ENCODE measurements at regions not wholly inside any gene's neighbourhood (a gene's known extent, or its start where the extent isn't known, plus 50 kb on each side); places are given as distances from the start of the nearest gene placed in this dataset.

DNA sequence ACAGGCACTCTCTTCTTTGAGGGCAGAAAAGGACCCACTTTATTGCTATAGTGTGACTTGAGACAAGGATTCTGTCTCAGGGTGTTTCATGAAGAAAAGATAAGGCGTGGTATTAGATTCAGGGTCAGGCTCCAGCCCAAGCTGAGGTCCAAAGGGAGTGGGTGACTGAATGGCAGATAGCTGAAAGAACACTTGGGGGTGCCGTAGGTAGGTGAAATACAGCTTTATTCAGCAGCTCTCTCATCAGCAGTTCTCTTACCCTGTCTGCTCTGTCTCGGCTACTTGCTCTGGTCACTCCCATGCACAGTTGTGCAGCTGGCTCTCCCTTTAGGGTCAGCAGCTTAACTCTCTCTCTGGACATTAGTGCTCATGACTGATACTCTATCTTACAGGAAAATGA, 379.9 kb downstream of the LPIN1 start:
- DNase-seq, result no peak

DNA sequence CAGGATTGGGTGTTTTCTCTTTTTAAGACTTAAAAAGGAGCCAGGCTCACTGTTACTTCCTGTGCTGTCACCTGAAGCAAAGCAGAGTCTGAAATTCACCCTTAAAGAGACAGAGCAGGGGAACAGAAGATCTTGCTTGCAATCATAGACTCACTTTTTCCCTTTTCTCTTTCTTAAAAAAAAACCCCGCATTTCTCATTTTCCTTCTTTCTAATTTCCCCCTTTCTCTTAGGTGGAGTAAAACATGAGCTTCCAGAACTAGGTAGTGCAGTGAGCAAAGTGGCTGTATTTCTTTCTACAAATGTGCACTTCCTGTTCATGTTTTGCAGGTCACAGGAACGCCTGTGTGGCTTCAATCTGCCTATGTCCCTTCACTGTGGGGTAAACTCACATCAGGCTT, 381.2 kb downstream of the LPIN1 start:
- DNase-seq, result no peak

DNA sequence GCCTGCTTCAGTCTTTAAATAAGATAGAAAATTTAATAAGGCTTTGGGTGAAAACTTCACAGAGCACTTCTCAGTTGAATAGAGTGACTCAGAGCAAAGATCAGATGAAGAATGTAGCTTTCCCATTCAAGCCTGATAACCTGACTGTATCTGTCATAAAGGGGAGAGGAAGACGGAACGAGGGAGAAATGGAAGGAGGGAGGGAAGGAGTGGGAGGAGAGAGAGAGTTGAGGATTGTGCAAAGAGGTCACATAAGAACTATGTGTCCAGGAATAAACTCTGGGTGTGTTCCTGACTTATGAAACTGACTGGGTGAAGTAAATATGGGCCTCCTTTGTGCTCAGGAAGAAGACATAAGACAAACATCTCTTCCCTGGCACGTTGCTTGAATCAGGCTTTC, 385.5 kb downstream of the LPIN1 start:
- DNase-seq, result no peak

DNA sequence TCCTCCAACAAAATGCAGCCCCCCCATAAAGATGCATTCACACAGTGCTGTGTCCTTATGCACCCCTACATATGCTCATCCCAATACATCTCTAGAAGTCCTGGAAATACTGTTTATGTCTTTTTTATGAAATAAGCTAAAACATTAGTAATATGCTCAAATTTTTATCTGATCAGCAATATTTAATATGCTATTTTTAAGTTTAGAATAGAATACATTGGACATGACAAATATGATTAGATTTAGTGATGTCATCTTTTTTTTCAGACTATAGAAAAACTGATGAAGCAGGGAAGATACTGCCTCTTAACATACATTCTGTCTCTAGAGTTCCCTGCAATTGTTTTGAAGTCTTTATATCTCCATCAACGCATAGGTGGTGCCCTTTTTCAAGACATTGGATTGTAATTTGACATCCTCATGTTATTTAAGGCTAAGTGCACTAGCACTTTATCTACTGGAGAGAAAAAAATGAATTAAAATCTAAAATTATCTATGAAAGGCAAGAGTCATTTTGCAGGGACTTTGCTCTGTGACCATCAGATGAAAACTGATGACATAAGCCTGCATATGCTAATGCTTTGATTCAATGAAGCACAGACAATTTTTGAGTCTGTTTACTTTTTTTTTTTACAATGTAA, 395.3 kb downstream of the LPIN1 start:
- DNase-seq, result no peak

DNA sequence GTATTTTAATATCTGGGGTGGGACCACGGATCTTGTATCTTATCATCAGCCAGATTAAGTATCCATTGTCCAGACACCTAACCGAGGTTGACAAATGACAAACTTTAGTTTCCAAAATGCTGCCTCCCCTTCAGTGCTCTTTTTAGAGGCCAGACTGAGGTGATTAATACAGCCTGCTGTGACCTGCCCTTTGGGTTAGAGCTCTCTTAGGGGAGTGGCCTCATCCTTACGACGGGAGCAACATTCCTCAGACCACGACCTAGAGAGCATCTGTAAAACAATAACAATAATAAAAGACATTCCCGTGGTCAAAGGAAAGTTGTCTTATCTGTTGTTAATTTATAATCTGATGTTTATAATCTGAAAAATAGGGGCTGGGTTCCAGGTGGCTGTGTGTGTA, 405.3 kb downstream of the LPIN1 start:
- DNase-seq, result no peak

DNA sequence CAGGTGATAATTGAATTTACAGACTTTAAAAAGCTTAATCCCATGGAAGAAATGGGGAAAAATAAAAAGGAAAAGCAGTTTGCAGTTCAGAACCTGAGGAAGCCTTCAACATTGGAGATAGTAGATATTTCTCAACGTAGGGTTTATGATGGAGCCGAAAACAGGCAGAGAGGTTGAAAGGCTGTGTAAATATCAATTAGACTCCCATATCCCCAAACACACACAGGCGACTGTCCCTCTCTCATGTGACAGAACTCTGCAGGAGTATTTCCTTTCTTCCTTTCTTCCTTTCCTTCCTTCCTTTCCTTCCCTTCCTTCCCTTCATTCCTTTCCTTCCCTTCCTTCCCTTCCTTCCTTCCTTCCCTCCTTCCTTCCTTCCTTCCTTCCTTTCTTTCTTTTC, 406.5 kb downstream of the LPIN1 start:
- no peak for DNase-seq

DNA sequence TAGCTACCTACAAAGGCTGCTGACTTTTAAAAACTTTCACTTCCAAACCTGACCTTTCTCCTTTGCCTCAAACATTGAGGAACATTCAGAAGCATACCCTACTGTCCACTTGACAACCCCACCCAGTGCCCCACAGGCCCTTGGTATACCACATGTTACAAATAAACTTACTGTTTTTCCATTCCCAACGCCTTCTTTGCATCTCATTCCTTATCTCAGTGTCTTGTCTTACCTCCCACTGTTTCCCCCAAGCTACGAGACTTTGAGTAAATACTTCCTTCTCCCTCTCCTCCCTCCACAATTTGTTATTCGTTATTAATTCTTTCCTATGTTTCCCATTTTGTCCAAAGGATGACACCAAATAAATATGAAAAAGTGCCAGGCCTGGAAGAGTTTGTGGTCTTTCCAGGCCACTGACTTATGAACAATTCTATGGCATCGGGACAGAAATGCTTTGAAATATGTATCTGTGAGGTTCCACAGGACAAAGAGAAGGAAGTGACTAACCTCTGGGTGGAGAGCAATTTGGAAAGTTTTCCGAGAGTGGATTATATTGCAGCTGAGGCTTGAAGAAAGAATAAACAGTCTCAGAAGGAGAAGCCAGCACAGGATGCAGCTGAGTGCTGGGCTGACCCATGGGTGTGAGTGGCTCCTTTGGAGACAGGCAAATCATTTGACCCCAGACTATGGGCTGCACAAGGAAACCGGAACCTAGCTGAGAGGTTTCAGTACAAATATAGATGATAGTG, 409.0 kb downstream of the LPIN1 start:
- peak; percentile 49 for DNase-seq

DNA sequence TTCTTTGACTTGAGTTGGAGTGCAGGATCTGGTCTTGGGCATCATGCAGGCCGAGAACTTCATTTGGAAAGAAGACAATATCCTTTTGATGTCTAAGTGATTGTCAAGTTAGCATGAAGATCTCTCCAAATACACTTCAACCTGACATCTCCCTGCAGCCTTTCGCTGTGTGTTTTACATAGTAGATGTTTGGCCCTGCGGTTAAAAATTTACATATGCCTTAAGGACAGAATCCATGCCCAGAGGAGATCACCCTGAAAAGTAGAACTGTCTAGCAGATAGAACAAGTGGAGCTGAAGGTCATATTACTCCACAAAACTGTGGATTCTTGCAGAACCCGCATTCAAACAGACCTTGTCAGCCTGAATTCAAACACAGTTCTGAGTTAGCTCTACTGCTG, 409.9 kb downstream of the LPIN1 start:
- no peak for DNase-seq

DNA sequence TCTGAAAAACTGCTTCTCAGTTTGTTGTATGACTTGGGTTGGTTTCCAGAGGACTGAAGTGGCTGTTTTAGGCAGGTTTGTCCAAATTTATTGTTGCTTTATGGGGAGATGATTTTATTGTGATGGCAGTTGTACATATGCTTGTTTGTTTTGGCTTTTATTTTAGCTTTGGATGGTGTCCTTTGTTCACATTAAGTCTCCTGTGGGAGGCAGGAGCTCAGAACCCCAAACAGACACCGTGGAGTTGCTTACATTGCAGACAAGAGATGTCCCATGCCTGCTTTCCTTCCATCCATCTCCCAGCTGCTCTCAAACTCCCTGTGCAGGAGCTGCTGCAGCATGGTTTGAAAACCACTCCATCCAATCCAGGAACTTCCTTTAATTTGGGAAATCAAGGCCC, 414.7 kb downstream of the LPIN1 start:
- no peak for DNase-seq

DNA sequence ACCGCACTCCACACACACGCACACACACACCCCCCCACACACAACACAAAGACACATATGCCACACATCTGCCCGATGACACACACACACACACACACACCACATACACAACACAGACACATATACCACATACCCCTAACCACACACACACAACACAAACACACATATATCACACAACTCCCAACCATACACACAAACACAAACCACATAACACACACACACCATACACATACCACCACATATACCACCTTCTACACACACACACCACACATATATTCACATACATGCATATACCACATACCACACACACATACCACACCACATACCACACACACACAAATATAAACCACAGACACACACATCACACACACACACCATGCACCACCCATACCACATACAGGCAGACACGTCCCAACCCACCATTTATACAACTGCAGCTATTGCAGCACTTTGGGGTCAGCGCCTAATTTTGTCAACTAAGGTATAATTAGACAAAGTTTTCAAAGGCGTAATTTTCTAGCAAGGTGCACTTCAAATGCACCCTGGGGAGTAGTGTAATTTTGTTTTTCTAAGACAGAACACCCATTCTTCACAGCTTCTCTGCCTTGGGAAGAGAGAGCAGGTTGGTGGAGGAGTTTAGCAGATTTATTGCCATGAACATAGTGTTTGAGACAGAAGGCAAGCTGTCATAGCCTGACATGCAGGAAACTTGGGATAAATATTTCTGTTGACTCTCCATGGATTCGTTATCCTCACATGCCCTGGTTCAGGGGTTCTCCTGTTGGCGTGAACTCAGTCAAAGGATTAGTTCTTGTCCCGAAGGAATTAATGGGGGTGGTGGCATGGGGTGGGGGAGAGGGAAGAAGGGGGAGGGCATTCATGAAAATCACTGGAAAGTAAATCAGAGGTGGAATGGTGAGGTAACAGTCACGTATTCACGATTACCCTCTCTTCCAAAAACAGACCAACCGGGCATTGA, 416.1 kb downstream of the LPIN1 start:
- no peak for DNase-seq

DNA sequence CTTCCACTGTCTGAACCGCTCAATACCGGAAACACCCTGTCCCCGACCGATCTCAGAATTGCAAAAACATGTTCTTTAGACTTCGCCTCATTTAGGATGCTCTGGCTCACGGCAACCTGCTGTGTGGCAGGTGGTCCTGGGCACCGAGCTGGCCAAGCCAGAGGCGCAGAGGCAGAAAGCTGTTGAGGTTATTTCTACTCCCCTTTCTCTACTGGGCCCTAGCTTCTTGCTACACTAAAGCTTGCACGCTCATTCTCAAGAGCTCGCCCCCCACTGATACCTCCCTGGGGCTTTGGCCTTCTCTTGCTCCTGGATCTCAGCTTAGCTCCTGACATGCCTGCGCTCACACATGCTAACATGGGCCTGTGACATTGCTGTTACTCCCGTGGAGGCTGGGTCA, 417.4 kb downstream of the LPIN1 start:
- no peak for DNase-seq

DNA sequence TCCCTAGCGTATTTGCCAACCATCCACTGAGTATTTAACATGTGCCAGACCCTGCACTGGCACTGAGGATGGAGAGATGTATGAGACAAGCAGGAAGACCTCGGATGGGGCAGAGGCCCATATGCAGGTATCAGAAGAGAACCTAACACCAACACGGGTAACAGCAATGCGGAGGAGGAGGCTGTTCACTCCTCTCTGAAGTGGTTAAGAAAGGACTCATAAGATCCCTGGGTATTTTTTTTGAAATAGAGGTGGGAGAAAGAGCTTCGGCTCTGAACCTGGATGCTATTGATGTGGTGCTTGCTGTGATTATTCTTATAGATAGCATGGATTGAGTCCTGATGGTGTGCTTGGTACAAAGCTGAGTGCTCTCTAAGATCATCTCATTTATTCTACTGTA, 418.3 kb downstream of the LPIN1 start:
- no peak for DNase-seq

DNA sequence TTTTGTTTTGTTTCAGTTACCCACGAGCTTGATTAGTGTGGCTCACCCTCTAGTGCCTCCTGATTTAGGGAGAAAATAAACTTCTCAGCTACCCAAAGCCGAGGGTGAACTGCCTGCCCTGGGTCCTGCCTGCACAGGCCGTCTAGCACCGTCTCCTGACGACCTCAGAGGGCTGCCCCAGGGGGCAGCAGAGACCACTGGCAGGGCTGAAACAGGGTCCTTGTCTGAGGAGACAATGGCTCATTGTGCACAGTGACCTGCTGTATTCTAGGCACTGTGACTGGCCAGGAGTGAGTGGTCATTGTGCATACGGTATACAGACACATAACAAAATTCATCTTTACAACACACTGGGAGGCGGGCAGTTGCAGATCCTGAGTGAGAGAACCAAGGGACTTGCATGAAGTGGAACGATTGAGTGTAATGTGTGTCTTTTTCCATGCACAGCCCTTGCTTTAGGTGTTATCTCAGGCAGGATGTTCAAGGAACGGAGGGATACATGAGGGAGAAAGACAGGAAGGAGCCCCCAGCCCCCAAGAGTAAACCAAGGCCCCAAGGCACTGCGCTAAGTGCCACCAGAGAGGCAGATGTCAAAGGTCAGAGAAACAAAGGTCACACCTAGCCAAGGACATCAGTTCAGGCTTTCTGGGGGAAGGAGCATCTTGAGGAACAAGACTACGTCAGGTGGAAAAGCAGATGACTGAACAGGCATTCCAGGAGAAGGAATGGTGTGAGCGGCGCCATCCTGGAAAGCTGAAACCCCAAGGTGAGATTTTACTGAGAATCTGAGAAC, 421.3 kb downstream of the LPIN1 start:
- DNase-seq, result no peak

DNA sequence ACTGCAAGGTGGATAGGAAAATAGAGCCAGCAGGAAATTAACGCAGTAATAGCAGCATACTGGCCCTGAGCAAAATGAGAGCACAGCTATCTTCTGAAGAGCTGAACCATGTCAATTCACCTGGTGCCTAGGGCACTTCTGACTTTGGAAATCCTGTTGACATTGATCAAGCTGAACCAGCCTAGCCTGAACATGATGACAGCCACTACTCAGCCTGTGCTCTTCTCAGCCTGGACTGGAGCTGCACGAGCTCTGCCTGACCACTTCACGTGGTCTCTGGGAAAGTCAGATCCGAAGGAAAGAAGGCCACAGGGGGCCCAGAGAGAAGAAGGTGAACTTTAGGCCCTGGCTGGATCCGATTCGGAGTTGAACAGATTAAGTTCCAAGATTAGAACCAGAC, 421.9 kb downstream of the LPIN1 start:
- no peak for DNase-seq

DNA sequence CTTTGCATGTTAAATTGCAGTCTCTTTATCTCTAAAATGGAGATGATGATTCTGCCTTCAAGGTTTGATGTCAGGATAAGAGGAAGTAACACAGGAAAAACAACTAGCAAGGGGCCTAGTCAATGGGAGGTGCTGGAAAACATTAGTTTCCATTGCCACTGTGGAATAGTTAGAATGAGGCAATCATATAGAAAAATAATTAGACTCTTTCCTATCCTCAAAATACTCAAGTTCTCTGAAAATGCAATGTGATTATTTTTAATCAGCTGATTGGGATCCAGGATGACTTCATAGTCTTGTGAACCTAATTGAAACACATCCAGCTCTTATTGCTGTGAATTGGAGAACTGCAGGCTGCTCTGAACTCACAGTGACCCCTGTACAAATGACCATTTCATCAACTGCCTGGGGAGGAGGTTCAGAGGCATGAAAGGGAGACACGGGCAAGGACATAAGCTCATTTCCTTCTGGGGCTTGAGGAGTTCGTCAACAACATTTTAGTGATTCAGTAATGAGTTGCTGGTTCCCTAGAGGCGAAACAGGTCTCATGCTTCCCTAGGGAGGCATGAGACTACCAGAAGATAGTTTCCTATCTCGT, 422.5 kb downstream of the LPIN1 start:
- DNase-seq, result peak; percentile 56

DNA sequence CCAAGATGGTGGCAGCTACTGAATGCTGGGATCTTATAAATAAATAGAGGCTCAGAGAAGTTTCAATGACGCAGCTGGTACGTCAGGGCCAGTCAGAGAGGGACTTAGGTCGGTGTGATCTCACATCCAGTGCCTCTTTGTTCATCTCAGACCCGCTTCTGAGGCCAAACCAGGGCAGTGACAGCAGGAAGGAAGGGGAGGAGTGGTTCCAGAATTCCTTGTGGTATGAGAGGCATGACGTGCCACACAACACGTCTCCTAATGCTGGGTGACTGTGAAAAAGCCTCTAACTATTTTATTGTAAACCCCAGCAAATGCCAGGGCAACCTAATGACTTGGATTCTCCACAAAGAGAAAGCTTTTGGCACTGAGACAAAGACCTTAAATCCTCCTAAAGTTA, 423.3 kb downstream of the LPIN1 start:
- peak; percentile 77 for DNase-seq

DNA sequence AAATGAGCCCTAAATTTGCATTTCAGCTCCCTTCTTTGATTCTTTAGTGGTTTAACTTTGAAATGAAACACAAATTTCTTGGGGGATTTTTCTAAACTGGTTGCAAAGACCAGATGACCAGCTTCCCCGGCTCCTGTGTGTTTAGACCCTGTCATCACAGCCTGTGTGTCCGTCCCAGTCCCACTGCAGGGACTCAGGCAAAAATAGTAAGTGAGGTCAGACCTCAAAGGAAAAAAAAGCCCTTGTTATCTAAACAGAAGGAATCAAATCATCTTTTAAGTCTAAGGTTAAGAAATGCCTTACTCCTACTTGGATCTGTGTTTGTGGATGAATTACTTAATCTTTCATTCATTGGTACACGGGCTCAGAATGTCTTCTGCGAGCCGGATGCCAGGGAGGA, 423.7 kb downstream of the LPIN1 start:
- no peak for DNase-seq

DNA sequence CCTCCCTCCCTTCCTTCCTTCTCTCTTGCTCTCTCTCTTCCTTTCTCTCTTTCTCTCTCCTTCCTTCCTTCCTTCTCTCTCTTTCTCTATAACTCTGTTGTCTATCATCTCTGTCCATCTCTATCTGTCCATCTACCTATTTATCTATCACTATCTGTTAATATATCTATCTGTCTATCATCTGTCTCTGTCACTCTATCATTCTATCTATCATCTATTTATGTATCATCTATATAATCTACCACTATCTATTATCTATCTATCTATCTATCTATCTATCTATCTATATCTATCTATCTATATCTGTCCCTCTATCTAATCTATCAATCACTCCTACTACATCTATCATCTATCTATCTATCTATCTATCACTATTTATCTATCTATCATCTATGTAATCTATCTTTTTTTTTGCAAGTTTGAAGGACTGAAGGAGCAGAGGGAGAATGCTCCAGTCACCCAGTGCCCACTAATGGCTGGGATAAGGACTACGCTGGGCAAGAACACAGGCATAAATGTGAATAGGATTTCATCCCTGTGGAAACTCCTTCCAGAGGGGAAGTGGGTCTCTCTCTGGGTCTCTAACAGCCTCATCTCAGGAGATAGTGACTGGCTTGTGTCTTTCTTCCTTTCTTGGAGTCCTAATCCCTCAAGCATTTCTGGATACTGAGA, 427.0 kb downstream of the LPIN1 start:
- no peak for DNase-seq

DNA sequence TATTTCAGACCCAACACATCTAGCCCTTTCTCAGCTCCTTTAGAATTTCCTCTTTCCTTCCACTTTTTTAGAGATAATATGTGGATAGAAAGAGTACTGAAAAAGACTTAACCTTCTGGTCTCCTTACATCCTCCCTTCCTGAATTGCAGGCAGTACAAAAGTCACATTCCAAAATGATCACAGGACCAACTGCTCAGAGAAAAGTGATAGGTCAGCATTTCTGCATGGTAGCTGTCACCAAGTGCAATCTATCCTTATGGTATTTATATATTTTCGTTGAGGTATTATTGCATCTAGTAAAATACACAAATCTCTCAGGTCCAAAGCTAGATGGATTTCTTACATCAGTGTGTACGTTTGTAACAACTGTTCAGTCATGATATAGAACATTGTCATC, 427.5 kb downstream of the LPIN1 start:
- no peak for DNase-seq

DNA sequence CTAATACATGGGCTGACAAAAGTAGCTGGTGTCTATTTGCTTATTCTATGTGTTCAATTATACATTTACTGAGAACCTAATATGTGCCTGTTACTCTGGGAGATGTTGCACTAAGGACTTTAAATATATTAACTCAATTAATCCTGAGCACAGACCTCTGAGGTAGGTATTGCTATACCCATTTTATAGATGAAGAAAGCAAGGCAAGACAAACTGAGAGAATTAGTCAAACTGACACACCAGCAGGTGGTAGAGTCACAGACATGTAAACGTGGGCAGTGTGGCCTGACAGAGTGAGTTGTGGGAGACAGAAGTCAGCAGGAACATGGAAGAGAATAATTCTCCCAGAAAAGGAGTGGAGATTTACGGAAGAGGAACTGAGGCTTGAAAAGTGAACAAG, 428.9 kb downstream of the LPIN1 start:
- no peak for DNase-seq

DNA sequence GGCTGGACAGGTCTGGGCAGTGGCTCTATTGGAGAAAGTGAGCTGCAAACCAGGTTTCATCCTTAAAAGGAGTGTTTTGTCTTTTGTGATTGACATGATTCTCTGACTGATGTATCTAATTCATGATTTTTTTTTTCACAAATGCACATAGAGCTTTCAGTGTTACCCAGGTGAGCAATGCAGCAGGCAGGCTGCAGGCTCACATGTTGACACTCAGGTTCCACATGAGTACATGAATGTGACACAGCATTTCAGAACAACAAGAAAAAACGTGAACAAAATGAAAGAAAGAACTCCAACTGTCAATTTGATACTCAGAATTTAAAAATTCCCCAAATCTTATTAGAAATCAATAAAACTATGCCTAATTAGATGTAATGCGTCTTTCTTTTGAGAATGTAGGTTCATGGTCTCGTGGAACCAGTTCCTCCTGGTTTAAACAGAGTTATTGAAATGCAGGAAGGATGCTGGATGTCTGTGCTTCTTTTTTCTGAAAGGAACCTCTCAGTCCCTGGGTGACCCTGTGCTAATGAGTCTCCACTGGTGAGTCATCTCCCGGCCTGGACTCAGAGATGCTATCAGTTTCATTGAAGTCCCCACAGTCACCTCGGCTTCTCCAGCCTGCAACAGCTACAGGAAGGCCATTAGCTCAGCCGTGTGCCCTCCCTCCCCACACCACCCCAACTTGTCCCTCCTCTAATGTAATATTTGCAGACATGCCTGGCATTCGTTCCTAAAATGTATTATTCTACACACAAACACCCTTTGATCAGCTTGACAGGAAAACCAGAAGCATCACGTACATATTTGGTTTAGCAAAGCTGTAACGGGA, 430.4 kb downstream of the LPIN1 start:
- peak; percentile 65 for DNase-seq

Data from femur (tissue), 1 donor.